ENCODE measurements at regions not wholly inside any gene's neighbourhood (a gene's known extent, or its start where the extent isn't known, plus 50 kb on each side); places are given as distances from the start of the nearest gene placed in this dataset.

DNA sequence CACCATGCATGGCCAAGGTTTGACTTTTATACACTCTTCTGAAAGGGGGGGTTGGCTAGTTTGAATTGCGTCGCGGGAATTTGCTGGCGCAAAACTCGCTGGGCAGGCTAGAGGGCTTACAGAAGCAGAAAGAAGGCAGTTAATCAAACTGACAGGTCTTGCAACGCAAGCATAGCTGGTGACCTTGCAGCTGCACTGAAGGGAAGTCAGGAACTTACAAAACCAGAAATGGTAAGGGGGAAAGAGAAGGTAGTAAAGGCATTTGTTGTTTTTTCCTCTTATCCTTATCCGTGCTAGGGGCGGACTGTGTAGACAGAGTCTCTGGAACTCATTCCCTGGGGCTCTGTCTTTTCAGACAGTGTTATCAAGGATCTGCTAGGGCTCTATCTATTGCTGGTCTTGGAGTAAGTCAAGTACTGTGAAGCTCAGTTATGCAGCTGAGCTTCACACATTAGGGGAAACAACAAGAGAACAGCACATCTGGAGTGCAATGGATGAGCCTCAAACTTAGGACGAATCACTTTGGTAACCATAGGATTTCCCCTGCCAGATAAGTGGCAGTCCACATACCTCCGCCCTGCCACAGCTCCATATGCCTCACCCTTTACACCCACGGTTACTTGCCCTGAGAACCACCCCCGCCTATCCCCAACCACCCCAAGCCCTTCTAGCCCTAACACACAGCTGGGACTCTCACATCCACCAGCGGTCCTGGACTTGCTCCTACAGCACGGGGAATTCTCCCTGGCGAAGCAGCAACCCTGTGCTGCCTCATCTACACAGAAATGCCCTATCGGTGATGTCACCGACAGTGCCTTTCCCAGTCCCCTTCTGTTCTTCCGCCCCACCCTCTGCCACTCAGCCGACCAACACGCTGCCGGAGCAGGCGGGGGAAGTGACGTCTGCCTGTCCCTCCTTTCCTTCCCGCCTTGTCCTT, 251.4 kb downstream of the FAM72C start:
- H2AFZ ChIP-seq (ENCODE audit: low read depth, low read length, poor library complexity, severe bottlenecking) = no peak overlapping the region
- no peaks in the 10 kb centered on the region for H3K4me1 ChIP-seq (ENCODE audit: control insufficient read depth in 1 of 2, insufficient read depth in 2 of 2, low read length in 2 of 2)
- H3K27ac ChIP-seq (ENCODE audit: low read depth, low read length) = no peak overlapping the region
- ChIA-PET CTCF (no interaction called here), RAD21 (ENCODE audit: low non-redundant PET in 1 of 2, low total read pairs in 2 of 2, uncharacterized antibody in 2 of 2, unreplicated experiment in 2 of 2) (no interaction called here), POLR2A (no interaction called here)
- intact Hi-C loops (cut with micrococcal nuclease) = no loop called here
- TF ChIP-seq ZFX (IDR thresholded peaks at IDR 0.05) (no peak), YY1 (IDR thresholded peaks at IDR 0.05; ENCODE audit: extremely low read depth, insufficient replicate concordance, low read depth, low read length) (no peak), ZNF274 (IDR thresholded peaks at IDR 0.05; ENCODE audit: low read depth, low read length) (no peak), CEBPB (IDR thresholded peaks at IDR 0.05; ENCODE audit: low read depth) (no peak), FOSL1 (IDR thresholded peaks at IDR 0.05; ENCODE audit: low read depth) (no peak), SIN3A (IDR thresholded peaks at IDR 0.05; ENCODE audit: low read depth) (no peak)
- TF ChIP-seq, protein P1, sequence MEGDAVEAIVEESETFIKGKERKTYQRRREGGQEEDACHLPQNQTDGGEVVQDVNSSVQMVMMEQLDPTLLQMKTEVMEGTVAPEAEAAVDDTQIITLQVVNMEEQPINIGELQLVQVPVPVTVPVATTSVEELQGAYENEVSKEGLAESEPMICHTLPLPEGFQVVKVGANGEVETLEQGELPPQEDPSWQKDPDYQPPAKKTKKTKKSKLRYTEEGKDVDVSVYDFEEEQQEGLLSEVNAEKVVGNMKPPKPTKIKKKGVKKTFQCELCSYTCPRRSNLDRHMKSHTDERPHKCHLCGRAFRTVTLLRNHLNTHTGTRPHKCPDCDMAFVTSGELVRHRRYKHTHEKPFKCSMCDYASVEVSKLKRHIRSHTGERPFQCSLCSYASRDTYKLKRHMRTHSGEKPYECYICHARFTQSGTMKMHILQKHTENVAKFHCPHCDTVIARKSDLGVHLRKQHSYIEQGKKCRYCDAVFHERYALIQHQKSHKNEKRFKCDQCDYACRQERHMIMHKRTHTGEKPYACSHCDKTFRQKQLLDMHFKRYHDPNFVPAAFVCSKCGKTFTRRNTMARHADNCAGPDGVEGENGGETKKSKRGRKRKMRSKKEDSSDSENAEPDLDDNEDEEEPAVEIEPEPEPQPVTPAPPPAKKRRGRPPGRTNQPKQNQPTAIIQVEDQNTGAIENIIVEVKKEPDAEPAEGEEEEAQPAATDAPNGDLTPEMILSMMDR (IDR thresholded peaks at IDR 0.05 in 2 of 3, conservative IDR thresholded peaks at IDR 0.05 in 1 of 3; ENCODE audit: borderline replicate concordance in 1 of 3, insufficient read depth in 1 of 3, low read depth in 2 of 3, low read length in 2 of 3) = no peak
- ATAC-seq (no peak), DNase-seq (ENCODE audit: low read depth, low spot score) (no peak)
- no peak overlapping the region for H3K9ac ChIP-seq (ENCODE audit: low read length)
- no peaks in the 10 kb centered on the region for H3K79me2 ChIP-seq (ENCODE audit: insufficient read depth, low read length)
- H3K27me3 ChIP-seq (ENCODE audit: insufficient read depth, low read length) = no peaks in the 10 kb centered on the region
- no TSS peak for BruUV-seq (replicated peaks)
- no peaks in the 10 kb centered on the region; a peak in 1 of 4 replicates for H3K9me3 ChIP-seq (ENCODE audit: control insufficient read depth in 1 of 2, insufficient read depth in 1 of 2, low read depth in 1 of 2, low read length in 2 of 2)
- H3K4me3 ChIP-seq (replicated peaks in 1 of 2; ENCODE audit: low read depth in 1 of 2, low read length in 2 of 2) = no peak overlapping the region
- H4K20me1 ChIP-seq (ENCODE audit: insufficient read depth) = no peaks in the 10 kb centered on the region
- H3K36me3 ChIP-seq (ENCODE audit: control insufficient read depth in 1 of 2, insufficient read depth in 2 of 2, low read length in 2 of 2) = no peaks in the 10 kb centered on the region
- no peak overlapping the region for H3K4me2 ChIP-seq (ENCODE audit: low read length)
- H3K9me2 ChIP-seq (ENCODE audit: insufficient read depth) = no peaks in the 10 kb centered on the region

Data from HCT116 (cell line).